Adrenal gland (tissue), 9 donors: ENCODE measurements at regions not wholly inside any gene's neighbourhood (a gene's known extent, or its start where the extent isn't known, plus 50 kb on each side); places are given as distances from the start of the nearest gene placed in this dataset.
"Not testable (repeated sequence)": the region's sequence is repeated elsewhere in the genome, so short reads cannot be mapped to it uniquely, and the experiment has no call there.

Experiments
- DNase-seq, 7 donors: peaks; one replicate each; pipeline ENCODE4 v3.0.0-alpha.2; 2019 to 2020
- H3K27ac ChIP-seq, 5 donors: fragments of 200-600 bp; sonication (generic) in 4 of 5; 1 replicate in 3 of 5; 2 replicates in 2 of 5; pipeline versions ENCODE4 v1.5.1 to v1.8.0; 2016 to 2020; ENCODE audit warnings: mild to moderate bottlenecking in 1 of 5
- H3K27me3 ChIP-seq: fragments of 200-600 bp; 2 replicates; pipeline ENCODE4 v1.8.0; 2021
- H3K36me3 ChIP-seq, 2 donors: fragments of 200-600 bp; replicated peaks in 1 of 2; 1 replicate in 1 of 2; 2 replicates in 1 of 2; pipeline versions ENCODE4 v1.5.1 to v1.8.0; 2018 to 2022
- H3K4me1 ChIP-seq, 2 donors: fragments of 200-600 bp; replicated peaks in 1 of 2; 1 replicate in 1 of 2; 2 replicates in 1 of 2; pipeline versions ENCODE4 v1.5.1 to v1.8.0; 2018 to 2021
- H3K4me3 ChIP-seq, 4 donors: fragments of 200-600 bp; sonication (generic) in 3 of 4; one replicate each; pipeline ENCODE4 v1.5.1; 2016 to 2018
- H3K9me3 ChIP-seq, 3 donors: fragments of 200-600 bp; sonication (generic) in 1 of 3; replicated peaks in 1 of 3; 1 replicate in 2 of 3; 2 replicates in 1 of 3; pipeline versions ENCODE4 v1.5.1 to v1.8.0; 2016 to 2021
- CTCF ChIP-seq, 6 experiments: fragments of 450-650 bp in 4 of 6; fragments of 200-600 bp in 2 of 6; sonication (generic) in 1 of 6; IDR thresholded peaks; 1 replicate in 5 of 6; 2 replicates in 1 of 6; pipeline versions ENCODE4 v1.5.1 to v1.8.0; 2016 to 2021; ENCODE audit warnings: antibody characterized with exemption in 6 of 6, mild to moderate bottlenecking in 2 of 6, moderate library complexity in 1 of 6
- POLR2A ChIP-seq, 2 donors: fragments of 450-650 bp; IDR thresholded peaks; one replicate each; pipeline ENCODE4 v1.6.1; 2017; ENCODE audit warnings: antibody characterized with exemption in 2 of 2, mild to moderate bottlenecking in 2 of 2, moderate library complexity in 1 of 2
- WGBS, 4 donors: extraction: QIAGEN DNeasy Blood & Tissue Kit in 2 of 4; methylation state at CpG; one replicate each; pipeline versions ENCODE4 v1.1.5 to v1.1.7; 2013 to 2017; 5-methylcytosine and 5-hydroxymethylcytosine counted together
- intact Hi-C, 2 donors: fragments of 100-400 bp; cut with DNase I; formaldehyde crosslinking; loops; one replicate each; pipeline versions ENCODE4 v1.14.1 to v1.15.0; 2022 to 2023
- donor health status: healthy with polysubstance abuse.
- donor health status: Bipolar disorder and iron deficiency.
- donor health status: DM: yes; HTN: yes; CAD: no.
- donor health status: DM: no; HTN: no; CAD: no.
- donor health status: DM: no; HTN: no; CAD: no.

- Histone ChIP-seq H3K36me3 (no peaks in the 10 kb centered on the region), H3K27ac (no peak overlapping the region), H3K4me3 (no peak overlapping the region), H3K27me3 (no peaks in the 10 kb centered on the region), H3K9me3 (no peaks in the 10 kb centered on the region), H3K4me1 (no peaks in the 10 kb centered on the region)
- intact Hi-C loops: no loop called here
- no peak for DNase-seq
- WGBS, 4 donors: 67 to 84% (median 69%) methylated on average over 4 to 5 of the region's 5 CpGs
- TF ChIP-seq POLR2A (IDR thresholded peaks at IDR 0.05) (no peak), CTCF (IDR thresholded peaks at IDR 0.05) (no peak)
Observed at GRCh38 chr12:28780960-28781359, 368.1 kb upstream of the FAR2 start.

- Histone ChIP-seq H3K9me3 (no peaks in the 10 kb centered on the region), H3K27me3 (no peaks in the 10 kb centered on the region), H3K4me3 (no peak overlapping the region), H3K36me3 (no peaks in the 10 kb centered on the region), H3K4me1 (no peaks in the 10 kb centered on the region), H3K27ac (no peak overlapping the region)
- WGBS, 4 donors: 67 to 75% (median 72%) methylated on average over 10 of the region's 10 CpGs
- TF ChIP-seq POLR2A (IDR thresholded peaks at IDR 0.05) (no peak), CTCF (IDR thresholded peaks at IDR 0.05) (no peak)
- no peak for DNase-seq
- intact Hi-C loops: no loop called here
Observed at GRCh38 chr12:28781671-28782652, 367.1 kb upstream of the FAR2 start.

- intact Hi-C loops: no loop called here
- Histone ChIP-seq H3K4me1 (no peaks in the 10 kb centered on the region), H3K27ac (no peak overlapping the region), H3K36me3 (no peaks in the 10 kb centered on the region), H3K27me3 (no peaks in the 10 kb centered on the region), H3K4me3 (no peak overlapping the region), H3K9me3 (no peaks in the 10 kb centered on the region)
- no peak for DNase-seq
- TF ChIP-seq POLR2A (IDR thresholded peaks at IDR 0.05): no peak
- 67 to 97% (median 78%) methylated on average over 1 of the region's 1 CpG for WGBS, 4 donors
Observed at GRCh38 chr12:28782812-28783211, 366.3 kb upstream of the FAR2 start.

- Histone ChIP-seq H3K36me3 (no peaks in the 10 kb centered on the region), H3K9me3 (no peaks in the 10 kb centered on the region)
- intact Hi-C loops: no loop called here
Observed at GRCh38 chr12:28787151-28787550, 361.9 kb upstream of the FAR2 start.

GRCh38 chr12:28788256-28788655, 360.8 kb upstream of the FAR2 start:
- H3K4me1 ChIP-seq, H3K27ac ChIP-seq, H3K36me3 ChIP-seq, H3K9me3 ChIP-seq, H3K27me3 ChIP-seq, H3K4me3 ChIP-seq, intact Hi-C loops, DNase-seq: not testable (repeated sequence)

More at GRCh38 chr12:28787151-28787550, 361.9 kb upstream of the FAR2 start:
- H3K4me1 ChIP-seq: no peaks in the 10 kb centered on the region
- DNase-seq: no peak
- H3K27me3 ChIP-seq: no peaks in the 10 kb centered on the region
- TF ChIP-seq CTCF (IDR thresholded peaks at IDR 0.05) (no peak), POLR2A (IDR thresholded peaks at IDR 0.05) (no peak)
- H3K27ac ChIP-seq: no peak overlapping the region
- H3K4me3 ChIP-seq: no peak overlapping the region
- 77 to 91% (median 87%) methylated on average over 2 of the region's 2 CpGs for whole genome bisulfite sequencing, 4 donors
